A549 (cell line): ENCODE measurements at regions not wholly inside any gene's neighbourhood (a gene's known extent, or its start where the extent isn't known, plus 50 kb on each side); places are given as distances from the start of the nearest gene placed in this dataset.

Source experiments
- BHLHE40 ChIP-seq: IDR thresholded peaks from 2 replicates; pipeline ENCODE4 v1.6.1; 2012; ENCODE audit warnings: low read depth, low read length, inconsistent platforms
- CTCF ChIP-seq: fragments of >200 bp; sonication (Bioruptor Twin); formaldehyde crosslinking; IDR thresholded peaks from 3 replicates; pipeline ENCODE4 v1.5.1; 2016
- NPAS2 ChIP-seq: fragments of 250-450 bp; sonication (Bioruptor Pico); IDR thresholded peaks from 2 replicates; pipeline ENCODE4 v1.8.0; 2022; ENCODE audit warnings: mild to moderate bottlenecking, moderate library complexity, borderline replicate concordance
- NR3C1 ChIP-seq: fragments of >200 bp; sonication (Bioruptor Twin); formaldehyde crosslinking; IDR thresholded peaks from 3 replicates; pipeline ENCODE4 v1.6.1; 2017

- TF ChIP-seq NPAS2 (CRISPR knock-in tag) (no peak), CTCF (no peak), NR3C1 (no peak), BHLHE40 (no peak)
Measured at GRCh38 chr2:121875585-121876185, 120.2 kb downstream of the TSN start.
